ENCODE measurements at regions not wholly inside any gene's neighbourhood (a gene's known extent, or its start where the extent isn't known, plus 50 kb on each side); places are given as distances from the start of the nearest gene placed in this dataset.

- Histone ChIP-seq H3F3A (ENCODE audit: insufficient read depth) (no peaks in the 10 kb centered on the region), H2AFZ (no peak overlapping the region), H3K9ac (no peak overlapping the region), H3K27ac (no peak overlapping the region), H4K20me1 (ENCODE audit: insufficient read depth) (no peaks in the 10 kb centered on the region), H3K4me2 (ENCODE audit: unreplicated experiment) (no peak overlapping the region), H3K9me2 (ENCODE audit: insufficient read depth) (no peaks in the 10 kb centered on the region), H3K9me3 (ENCODE audit: low read depth) (no peaks in the 10 kb centered on the region), H3K27me3 (replicated peaks; ENCODE audit: insufficient read depth) (no peaks in the 10 kb centered on the region), H3K4me1 (ENCODE audit: insufficient read depth) (no peaks in the 10 kb centered on the region), H3K79me2 (ENCODE audit: insufficient read depth) (no peaks in the 10 kb centered on the region), H3K4me3 (no peak overlapping the region), H3K36me3 (ENCODE audit: low read depth) (no peaks in the 10 kb centered on the region)
- 11 to 18% methylated on average over 5 of the region's 5 CpGs for WGBS, 2 experiments (ENCODE audit: low coverage in 1 of 2, low lambda C conversion rate in 2 of 2, missing lambda C conversion rate in 2 of 2)
- DNase-seq: no peak
- TF ChIP-seq EZH2phosphoT487 (IDR thresholded peaks at IDR 0.05; ENCODE audit: insufficient read depth, low read depth) (no peak), EZH2 (IDR thresholded peaks at IDR 0.05; ENCODE audit: insufficient read depth, poor library complexity, severe bottlenecking) (no peak)
- in situ Hi-C loops (cut with MboI): no loop called here
Measured at GRCh38 chr9:7907551-7908337, 108.2 kb upstream of the DMAC1 start.

DNA sequence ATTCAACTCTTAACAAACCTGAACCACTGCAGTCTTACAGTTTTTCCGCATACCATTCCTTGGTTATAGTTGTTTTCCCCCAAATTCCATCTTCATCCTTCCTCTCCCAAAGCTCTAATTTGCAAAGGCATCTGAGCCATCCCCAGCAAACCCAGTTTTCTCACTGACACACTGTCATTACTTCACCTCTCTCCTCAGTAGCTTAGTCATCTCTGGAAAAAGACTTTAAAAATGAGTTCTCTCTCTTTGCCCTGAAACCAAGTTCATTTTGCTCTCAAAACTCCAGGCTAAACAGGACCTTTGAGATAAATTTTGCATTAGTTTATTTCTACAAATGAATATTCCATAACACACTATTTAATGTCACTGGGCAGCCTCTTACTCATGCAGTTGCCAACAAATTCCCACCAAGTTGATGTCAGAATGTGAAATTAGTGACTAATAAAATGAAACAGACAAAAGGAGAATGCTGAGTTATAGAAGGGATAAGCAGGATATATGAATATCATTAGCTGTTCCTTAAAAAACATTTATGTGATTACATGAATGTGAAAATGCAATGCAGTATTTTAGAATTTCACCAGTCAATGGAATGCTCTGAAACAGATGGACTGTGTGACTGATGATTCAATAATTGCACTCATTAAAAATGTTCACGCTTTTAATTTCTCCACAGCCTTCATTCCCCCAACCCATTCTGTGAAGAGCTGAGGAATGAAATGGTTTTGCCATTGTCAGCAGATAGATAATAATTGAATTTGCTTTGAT lies 107.4 kb upstream of the DMAC1 start:
- H2AFZ ChIP-seq: no peak overlapping the region
- TF ChIP-seq EZH2 (IDR thresholded peaks at IDR 0.05; ENCODE audit: insufficient read depth, poor library complexity, severe bottlenecking): no peak
- TF ChIP-seq EZH2phosphoT487 (IDR thresholded peaks at IDR 0.05; ENCODE audit: insufficient read depth, low read depth): no peak
- H3K36me3 ChIP-seq (ENCODE audit: low read depth): no peaks in the 10 kb centered on the region
- H3K9ac ChIP-seq: no peak overlapping the region
- H3K4me3 ChIP-seq: no peak overlapping the region
- no peak for DNase-seq
- no peaks in the 10 kb centered on the region for H3F3A ChIP-seq (ENCODE audit: insufficient read depth)
- H3K9me3 ChIP-seq (ENCODE audit: low read depth): no peaks in the 10 kb centered on the region
- no peak overlapping the region for H3K27ac ChIP-seq
- H3K79me2 ChIP-seq (ENCODE audit: insufficient read depth): no peaks in the 10 kb centered on the region
- in situ Hi-C loops (cut with MboI): no loop called here
- no peaks in the 10 kb centered on the region for H3K4me1 ChIP-seq (ENCODE audit: insufficient read depth)
- H3K9me2 ChIP-seq (ENCODE audit: insufficient read depth): no peaks in the 10 kb centered on the region
- no peaks in the 10 kb centered on the region for H4K20me1 ChIP-seq (ENCODE audit: insufficient read depth)
- H3K27me3 ChIP-seq (replicated peaks; ENCODE audit: insufficient read depth): no peaks in the 10 kb centered on the region
- 8 to 22% methylated on average over 2 of the region's 2 CpGs for WGBS, 2 experiments (ENCODE audit: low coverage in 1 of 2, low lambda C conversion rate in 2 of 2, missing lambda C conversion rate in 2 of 2)
- H3K4me2 ChIP-seq (ENCODE audit: unreplicated experiment): no peak overlapping the region

DNA sequence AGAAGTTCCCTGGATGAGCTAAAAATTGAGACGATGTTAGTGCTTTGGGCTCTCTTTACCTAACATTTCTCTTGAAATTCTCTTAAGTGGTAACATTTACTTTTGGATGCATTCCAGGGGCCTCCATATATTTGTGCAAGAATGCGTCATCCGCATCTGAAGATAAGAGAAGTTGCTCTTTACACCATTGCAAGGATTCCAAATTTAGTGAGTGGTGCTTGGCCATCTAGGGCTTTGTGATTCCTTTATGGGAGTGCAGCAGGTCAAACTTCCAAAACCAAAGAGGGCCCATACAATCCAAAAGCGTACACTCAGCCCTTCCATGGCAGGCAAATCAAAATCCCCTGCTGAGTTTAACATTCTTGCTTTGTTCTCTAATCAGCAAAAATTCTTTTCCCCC lies 102.0 kb upstream of the DMAC1 start:
- Histone ChIP-seq H3K36me3 (ENCODE audit: low read depth) (no peaks in the 10 kb centered on the region), H3K9me2 (ENCODE audit: insufficient read depth) (no peaks in the 10 kb centered on the region), H3K4me1 (ENCODE audit: insufficient read depth) (no peaks in the 10 kb centered on the region), H3K4me3 (no peak overlapping the region), H3K9ac (no peak overlapping the region), H3K9me3 (ENCODE audit: low read depth) (no peaks in the 10 kb centered on the region), H3K27ac (no peak overlapping the region), H3K27me3 (replicated peaks; ENCODE audit: insufficient read depth) (no peaks in the 10 kb centered on the region), H3F3A (ENCODE audit: insufficient read depth) (no peaks in the 10 kb centered on the region), H3K4me2 (ENCODE audit: unreplicated experiment) (no peak overlapping the region), H4K20me1 (ENCODE audit: insufficient read depth) (no peaks in the 10 kb centered on the region), H2AFZ (no peak overlapping the region), H3K79me2 (ENCODE audit: insufficient read depth) (no peaks in the 10 kb centered on the region)
- in situ Hi-C loops (cut with MboI): no loop called here
- no peak for TF ChIP-seq EZH2 (IDR thresholded peaks at IDR 0.05; ENCODE audit: insufficient read depth, poor library complexity, severe bottlenecking)
- no peak for TF ChIP-seq EZH2phosphoT487 (IDR thresholded peaks at IDR 0.05; ENCODE audit: insufficient read depth, low read depth)
- no peak for DNase-seq
- WGBS, 2 experiments (ENCODE audit: low coverage in 1 of 2, low lambda C conversion rate in 2 of 2, missing lambda C conversion rate in 2 of 2): 34 to 45% methylated on average over 4 of the region's 4 CpGs

GRCh38 chr9:7900541-7900940 lies 101.0 kb upstream of the DMAC1 start:
- H4K20me1 ChIP-seq (ENCODE audit: insufficient read depth): no peaks in the 10 kb centered on the region
- H3K9ac ChIP-seq: no peak overlapping the region
- H2AFZ ChIP-seq: no peak overlapping the region
- no peaks in the 10 kb centered on the region for H3K36me3 ChIP-seq (ENCODE audit: low read depth)
- no peaks in the 10 kb centered on the region for H3K27me3 ChIP-seq (replicated peaks; ENCODE audit: insufficient read depth)
- TF ChIP-seq EZH2 (IDR thresholded peaks at IDR 0.05; ENCODE audit: insufficient read depth, poor library complexity, severe bottlenecking) (no peak), EZH2phosphoT487 (IDR thresholded peaks at IDR 0.05; ENCODE audit: insufficient read depth, low read depth) (no peak)
- 28 to 39% methylated on average over 3 of the region's 3 CpGs for WGBS, 2 experiments (ENCODE audit: low coverage in 1 of 2, low lambda C conversion rate in 2 of 2, missing lambda C conversion rate in 2 of 2)
- no peak for DNase-seq
- H3K27ac ChIP-seq: no peak overlapping the region
- H3K4me1 ChIP-seq (ENCODE audit: insufficient read depth): no peaks in the 10 kb centered on the region
- H3K4me3 ChIP-seq: no peak overlapping the region
- H3K9me2 ChIP-seq (ENCODE audit: insufficient read depth): no peaks in the 10 kb centered on the region
- in situ Hi-C loops (cut with MboI): no loop called here
- H3K4me2 ChIP-seq (ENCODE audit: unreplicated experiment): no peak overlapping the region
- H3F3A ChIP-seq (ENCODE audit: insufficient read depth): no peaks in the 10 kb centered on the region
- no peaks in the 10 kb centered on the region for H3K9me3 ChIP-seq (ENCODE audit: low read depth)
- H3K79me2 ChIP-seq (ENCODE audit: insufficient read depth): no peaks in the 10 kb centered on the region
